Neutrophil (primary cell): ENCODE measurements at regions not wholly inside any gene's neighbourhood (a gene's known extent, or its start where the extent isn't known, plus 50 kb on each side); places are given as distances from the start of the nearest gene placed in this dataset.

Source experiments
- H3K27ac ChIP-seq: fragments of 200-600 bp; sonication (generic); 2 replicates; pipeline ENCODE4 v1.5.1; 2016; ENCODE audit warnings: mild to moderate bottlenecking, moderate library complexity
- H3K27me3 ChIP-seq: fragments of 200-600 bp; sonication (generic); 2 replicates; pipeline ENCODE4 v1.6.0; 2016; ENCODE audit warnings: mild to moderate bottlenecking
- H3K36me3 ChIP-seq: fragments of 200-600 bp; sonication (generic); 2 replicates; pipeline ENCODE4 v1.5.1; 2017
- H3K4me1 ChIP-seq, 2 experiments: fragments of 200-600 bp in 1 of 2; sonication (generic) in 1 of 2; 1 replicate in 1 of 2; 2 replicates in 1 of 2; pipeline versions ENCODE4 v1.5.1 to v1.6.1; 2013 to 2016; ENCODE audit warnings: low read depth in 1 of 2, low read length in 1 of 2, mild to moderate bottlenecking in 1 of 2, moderate library complexity in 1 of 2; ENCODE audit not compliant: control insufficient read depth in 1 of 2, insufficient read depth in 1 of 2
- H3K4me3 ChIP-seq, 2 experiments: fragments of 200-600 bp in 1 of 2; sonication (generic) in 1 of 2; 1 replicate in 1 of 2; 2 replicates in 1 of 2; pipeline ENCODE4 v1.5.1; 2013 to 2016; ENCODE audit warnings: low read depth in 1 of 2, low read length in 1 of 2, mild to moderate bottlenecking in 1 of 2, moderate library complexity in 1 of 2
- H3K9me3 ChIP-seq: fragments of 200-600 bp; sonication (generic); 2 replicates; pipeline ENCODE4 v1.5.1; 2016
- TF ChIP-seq, protein P1 (sequence below): fragments of 200-600 bp; sonication (generic); IDR thresholded peaks from 2 replicates; pipeline ENCODE4 v1.5.1; 2016; ENCODE audit warnings: antibody characterized with exemption

- TF ChIP-seq, protein P1, sequence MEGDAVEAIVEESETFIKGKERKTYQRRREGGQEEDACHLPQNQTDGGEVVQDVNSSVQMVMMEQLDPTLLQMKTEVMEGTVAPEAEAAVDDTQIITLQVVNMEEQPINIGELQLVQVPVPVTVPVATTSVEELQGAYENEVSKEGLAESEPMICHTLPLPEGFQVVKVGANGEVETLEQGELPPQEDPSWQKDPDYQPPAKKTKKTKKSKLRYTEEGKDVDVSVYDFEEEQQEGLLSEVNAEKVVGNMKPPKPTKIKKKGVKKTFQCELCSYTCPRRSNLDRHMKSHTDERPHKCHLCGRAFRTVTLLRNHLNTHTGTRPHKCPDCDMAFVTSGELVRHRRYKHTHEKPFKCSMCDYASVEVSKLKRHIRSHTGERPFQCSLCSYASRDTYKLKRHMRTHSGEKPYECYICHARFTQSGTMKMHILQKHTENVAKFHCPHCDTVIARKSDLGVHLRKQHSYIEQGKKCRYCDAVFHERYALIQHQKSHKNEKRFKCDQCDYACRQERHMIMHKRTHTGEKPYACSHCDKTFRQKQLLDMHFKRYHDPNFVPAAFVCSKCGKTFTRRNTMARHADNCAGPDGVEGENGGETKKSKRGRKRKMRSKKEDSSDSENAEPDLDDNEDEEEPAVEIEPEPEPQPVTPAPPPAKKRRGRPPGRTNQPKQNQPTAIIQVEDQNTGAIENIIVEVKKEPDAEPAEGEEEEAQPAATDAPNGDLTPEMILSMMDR, result no peak
- Histone ChIP-seq H3K4me1 (no peaks in the 10 kb centered on the region), H3K9me3 (no peaks in the 10 kb centered on the region), H3K36me3 (no peaks in the 10 kb centered on the region), H3K27me3 (no peaks in the 10 kb centered on the region), H3K4me3 (no peak overlapping the region), H3K27ac (no peak overlapping the region)
Observed at GRCh38 chr4:13168326-13168725, 315.8 kb downstream of the RAB28 start.

- no peaks in the 10 kb centered on the region for H3K36me3 ChIP-seq
- TF ChIP-seq, protein P1, result no peak
- no peaks in the 10 kb centered on the region for H3K9me3 ChIP-seq
- no peaks in the 10 kb centered on the region for H3K27me3 ChIP-seq
- no peak overlapping the region for H3K4me3 ChIP-seq
- no peaks in the 10 kb centered on the region for H3K4me1 ChIP-seq
- H3K27ac ChIP-seq, result no peak overlapping the region
Observed at GRCh38 chr4:13166214-13166613, 317.9 kb downstream of the RAB28 start.

- Histone ChIP-seq H3K4me1 (no peaks in the 10 kb centered on the region), H3K4me3 (no peak overlapping the region), H3K27ac (no peak overlapping the region), H3K9me3 (no peaks in the 10 kb centered on the region), H3K27me3 (no peaks in the 10 kb centered on the region), H3K36me3 (no peaks in the 10 kb centered on the region)
- TF ChIP-seq, protein P1, result no peak
Observed at GRCh38 chr4:13164783-13165331, 319.3 kb downstream of the RAB28 start.

- Histone ChIP-seq H3K4me3 (no peak overlapping the region), H3K9me3 (no peaks in the 10 kb centered on the region), H3K27ac (no peak overlapping the region), H3K36me3 (no peaks in the 10 kb centered on the region), H3K4me1 (no peaks in the 10 kb centered on the region), H3K27me3 (no peaks in the 10 kb centered on the region)
- TF ChIP-seq, protein P1, result no peak
Observed at GRCh38 chr4:13162886-13163285, 321.3 kb downstream of the RAB28 start.

DNA sequence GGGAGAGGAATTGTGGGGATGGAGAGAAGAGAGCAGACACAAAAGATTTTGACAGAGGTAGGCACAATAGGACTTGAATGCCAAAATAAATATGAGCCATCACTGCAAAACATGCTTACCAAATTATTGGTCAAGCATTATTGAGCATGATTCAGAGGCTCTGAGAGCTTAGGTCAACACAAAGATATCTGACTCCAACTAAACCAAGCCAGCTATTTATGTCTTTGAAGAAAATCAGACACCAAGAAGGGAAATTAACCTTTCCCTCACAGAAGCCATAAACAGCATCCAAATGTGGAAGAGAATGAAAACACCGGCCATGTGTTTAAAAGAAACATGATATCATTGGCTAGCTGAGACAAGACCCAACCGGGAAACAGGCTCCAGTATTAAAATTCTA is 323.2 kb downstream of the RAB28 start:
- H3K9me3 ChIP-seq, result no peaks in the 10 kb centered on the region
- no peak overlapping the region for H3K27ac ChIP-seq
- H3K4me3 ChIP-seq, result no peak overlapping the region
- H3K27me3 ChIP-seq, result no peaks in the 10 kb centered on the region
- no peaks in the 10 kb centered on the region for H3K36me3 ChIP-seq
- TF ChIP-seq, protein P1, result no peak
- no peaks in the 10 kb centered on the region for H3K4me1 ChIP-seq
